ENCODE measurements at regions not wholly inside any gene's neighbourhood (a gene's known extent, or its start where the extent isn't known, plus 50 kb on each side); places are given as distances from the start of the nearest gene placed in this dataset.
"Not testable (repeated sequence)": the region's sequence is repeated elsewhere in the genome, so short reads cannot be mapped to it uniquely, and the experiment has no call there.

DNA sequence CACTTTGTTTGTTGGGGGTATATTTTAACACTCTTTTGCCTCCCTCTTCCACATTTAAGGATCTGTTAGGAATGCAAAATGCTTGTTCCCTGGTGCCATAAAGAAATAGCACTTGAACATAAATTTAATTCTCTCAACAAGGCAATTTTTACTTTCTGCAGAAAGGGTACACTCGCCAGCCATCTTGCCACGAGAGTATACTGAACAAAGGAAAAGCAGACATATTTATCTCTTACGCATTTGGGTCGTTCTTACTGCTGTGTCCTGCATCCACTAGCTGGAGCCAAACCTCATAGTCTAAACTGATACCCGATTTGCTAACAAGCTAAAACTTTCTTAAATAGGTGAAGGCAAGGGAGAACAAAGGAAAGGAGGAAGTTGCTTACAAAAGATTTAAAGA is 129.5 kb downstream of the B3GNT2 start:
- no peak for DNase-seq

DNA sequence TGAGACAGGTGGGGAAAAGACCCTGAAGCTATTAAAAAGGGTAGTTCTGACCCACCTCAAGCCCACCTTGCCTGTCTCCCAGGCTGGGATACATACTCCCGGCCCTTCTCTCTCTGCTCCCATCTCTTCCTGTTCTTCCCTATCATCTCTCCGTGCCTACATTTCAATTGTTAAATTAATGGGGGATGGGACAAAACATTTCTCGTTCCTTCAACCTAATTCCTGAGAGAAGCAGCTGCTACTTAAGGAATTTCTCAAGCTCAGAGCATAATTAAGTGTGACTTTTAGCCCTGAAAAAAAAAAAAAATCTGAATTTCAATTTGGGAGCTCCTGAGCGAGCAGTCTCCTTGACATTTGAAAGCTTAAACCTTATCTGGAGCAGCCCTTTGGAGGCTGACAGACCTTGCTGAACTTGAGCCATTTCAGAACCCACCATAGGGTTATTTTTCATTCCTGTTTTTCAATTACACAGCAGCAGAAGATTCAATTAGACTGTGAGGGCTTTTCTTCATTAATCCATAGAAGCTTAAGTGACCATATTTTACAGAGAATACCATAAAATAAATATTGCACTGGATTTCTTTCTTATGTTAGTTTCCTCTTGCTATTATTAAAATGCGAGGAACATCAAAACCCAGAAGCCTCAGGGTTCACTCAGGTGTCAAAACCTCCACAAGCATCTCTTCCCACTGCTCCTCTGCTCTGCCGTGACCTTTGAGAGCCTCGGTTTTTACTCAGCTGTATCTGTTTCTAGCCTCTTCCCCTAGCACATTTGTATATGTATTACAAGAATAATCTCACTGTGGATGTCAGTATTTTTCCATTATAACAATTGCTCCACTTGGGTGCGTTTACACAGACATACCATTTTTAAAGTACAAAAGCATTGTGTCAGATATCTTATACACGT is 125.7 kb downstream of the B3GNT2 start:
- DNase-seq: no peak

DNA sequence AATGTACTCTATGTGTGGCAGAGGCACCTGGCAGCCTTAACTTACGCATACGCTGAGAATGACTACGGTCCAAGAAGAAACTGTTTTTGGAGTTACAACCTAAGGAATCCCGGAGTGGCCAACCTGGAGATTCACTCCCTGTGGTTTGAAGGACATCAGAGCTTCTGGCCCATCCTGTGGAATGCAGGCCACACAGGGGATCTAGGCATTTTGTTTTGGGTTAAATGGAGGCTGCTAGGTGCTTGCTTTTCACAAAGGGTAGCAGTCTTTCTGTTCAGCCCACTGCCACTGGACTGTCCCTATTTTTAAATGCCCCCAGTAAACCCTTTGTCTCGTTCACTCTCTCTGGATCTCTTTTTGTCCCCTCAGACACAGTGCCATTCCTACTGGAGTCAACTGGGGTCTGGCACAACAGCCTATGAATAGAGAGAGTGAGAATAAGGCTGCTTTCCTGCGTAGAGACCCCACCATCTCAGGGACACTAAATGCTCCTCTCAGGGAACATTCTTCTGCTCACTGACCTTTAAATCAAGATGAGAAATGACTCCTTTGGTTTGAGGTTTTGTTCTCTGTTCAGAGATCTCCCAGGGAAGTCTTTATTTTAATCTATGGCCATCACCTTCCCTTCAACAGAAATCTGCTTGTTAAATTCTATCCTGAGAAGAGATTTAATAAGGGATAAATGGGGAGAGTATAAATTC is 124.9 kb downstream of the B3GNT2 start:
- no peak for DNase-seq

DNA sequence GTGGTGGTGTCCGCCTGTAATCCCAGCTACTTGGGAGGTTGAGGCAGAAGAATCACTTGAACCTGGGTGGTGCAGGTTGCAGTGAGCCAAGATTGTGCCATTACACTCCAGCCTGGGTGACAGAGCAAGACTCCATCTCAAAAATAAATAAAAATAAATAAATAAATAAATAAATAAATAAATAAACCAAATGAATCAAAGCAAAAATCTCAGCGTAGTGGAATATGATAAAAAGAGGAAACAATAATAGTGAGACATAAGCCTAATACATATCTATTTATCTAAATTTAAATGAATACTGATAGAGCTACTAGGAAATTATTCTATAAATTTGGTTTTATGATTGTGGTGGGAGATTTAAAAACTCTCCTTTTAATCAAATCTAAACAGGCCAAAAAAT is 124.2 kb downstream of the B3GNT2 start:
- not testable (repeated sequence) for DNase-seq

DNA sequence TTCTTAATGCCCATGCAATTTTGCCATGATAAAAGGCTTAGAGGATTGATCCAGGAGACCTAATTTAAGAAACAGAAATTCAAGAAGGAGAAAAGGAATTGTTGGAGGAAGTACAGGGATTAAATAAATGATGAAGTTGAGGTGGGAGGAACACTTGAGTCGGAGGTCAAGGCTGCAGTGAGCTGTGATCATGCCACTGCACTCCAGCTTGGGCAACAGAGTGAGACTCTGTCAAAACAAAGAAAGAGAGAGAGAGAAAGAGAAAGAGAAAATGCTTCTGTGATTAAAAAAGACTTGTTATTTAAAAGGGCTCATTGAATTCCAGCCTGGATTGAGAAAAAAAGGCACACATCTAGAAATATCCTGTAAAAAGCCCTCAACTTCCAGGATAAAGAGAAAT is 123.2 kb downstream of the B3GNT2 start:
- DNase-seq: no peak

DNA sequence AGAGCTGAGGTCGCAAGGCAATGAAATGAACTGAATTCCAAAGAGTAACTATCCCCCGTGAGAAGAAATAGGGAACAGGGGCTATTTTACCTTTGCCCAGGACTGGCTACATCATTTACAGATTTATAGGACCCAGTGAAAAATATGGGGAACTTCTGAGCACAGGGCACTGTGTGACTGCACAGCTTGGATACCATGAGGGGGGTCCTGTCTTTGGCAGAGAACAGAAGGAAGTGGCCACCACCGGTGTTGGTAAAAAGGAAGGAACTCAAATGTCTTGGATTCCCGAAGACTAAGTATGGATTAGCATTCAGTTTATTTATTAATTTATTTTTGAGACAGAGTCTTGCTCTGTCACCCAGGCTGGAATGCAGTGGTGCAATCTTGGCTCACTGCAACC is 119.6 kb downstream of the B3GNT2 start:
- DNase-seq: no peak

DNA sequence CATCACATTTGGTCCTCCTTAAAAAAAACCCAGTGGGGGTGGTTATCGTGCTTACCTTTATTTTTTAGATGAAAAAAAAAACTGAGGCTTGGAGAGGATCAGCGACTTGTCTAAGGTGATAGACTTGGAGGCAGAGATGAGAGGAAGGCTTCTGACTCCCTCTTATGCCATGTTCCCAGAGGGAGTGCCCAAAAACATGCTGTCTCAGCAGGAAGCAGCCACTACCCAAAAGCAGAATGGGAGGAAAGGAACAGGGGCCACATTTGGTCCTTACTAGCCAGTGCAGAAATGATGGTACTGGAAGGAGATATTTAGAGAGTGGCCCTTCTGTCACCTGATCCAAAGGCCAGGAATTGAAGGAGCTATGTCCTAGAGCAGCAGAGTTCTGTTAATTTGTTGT is 118.4 kb downstream of the B3GNT2 start:
- no peak for DNase-seq

DNA sequence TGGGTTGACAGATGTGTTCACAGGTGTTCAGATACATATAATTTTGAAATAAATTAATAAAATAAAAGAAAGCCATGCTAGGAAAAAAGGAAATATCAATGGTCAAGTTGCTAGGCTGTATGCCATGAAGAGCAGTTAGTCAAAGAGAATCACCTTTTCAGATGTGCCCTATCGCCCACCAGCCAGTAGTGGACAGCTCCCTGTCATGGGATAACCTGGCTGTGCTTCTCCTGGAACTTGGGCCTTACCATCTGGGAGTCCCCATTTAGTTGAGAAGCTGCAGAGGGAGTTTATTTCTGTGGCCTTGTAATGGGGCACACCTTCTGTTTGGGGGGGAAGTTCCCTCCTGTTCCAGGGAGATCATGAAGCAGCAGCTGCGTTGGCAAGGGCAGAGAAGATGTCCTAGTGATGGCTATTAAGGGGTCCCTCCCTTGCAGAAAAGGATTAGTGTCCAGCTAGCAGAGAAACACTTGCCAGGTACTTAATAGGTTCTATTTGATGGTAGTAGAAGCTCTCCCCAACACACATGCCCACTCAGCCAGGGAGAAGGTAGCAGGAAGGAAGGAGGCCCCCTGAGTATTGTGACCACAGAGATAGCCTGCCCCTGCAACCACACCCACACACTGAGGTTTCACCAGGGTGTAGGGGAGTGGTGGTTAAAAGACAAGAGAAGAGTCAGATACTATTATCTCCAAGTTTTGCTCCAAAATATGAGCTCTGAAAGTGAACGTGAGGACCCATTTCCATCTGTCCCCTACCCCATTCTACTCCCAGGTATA is 117.7 kb downstream of the B3GNT2 start:
- no peak for DNase-seq

DNA sequence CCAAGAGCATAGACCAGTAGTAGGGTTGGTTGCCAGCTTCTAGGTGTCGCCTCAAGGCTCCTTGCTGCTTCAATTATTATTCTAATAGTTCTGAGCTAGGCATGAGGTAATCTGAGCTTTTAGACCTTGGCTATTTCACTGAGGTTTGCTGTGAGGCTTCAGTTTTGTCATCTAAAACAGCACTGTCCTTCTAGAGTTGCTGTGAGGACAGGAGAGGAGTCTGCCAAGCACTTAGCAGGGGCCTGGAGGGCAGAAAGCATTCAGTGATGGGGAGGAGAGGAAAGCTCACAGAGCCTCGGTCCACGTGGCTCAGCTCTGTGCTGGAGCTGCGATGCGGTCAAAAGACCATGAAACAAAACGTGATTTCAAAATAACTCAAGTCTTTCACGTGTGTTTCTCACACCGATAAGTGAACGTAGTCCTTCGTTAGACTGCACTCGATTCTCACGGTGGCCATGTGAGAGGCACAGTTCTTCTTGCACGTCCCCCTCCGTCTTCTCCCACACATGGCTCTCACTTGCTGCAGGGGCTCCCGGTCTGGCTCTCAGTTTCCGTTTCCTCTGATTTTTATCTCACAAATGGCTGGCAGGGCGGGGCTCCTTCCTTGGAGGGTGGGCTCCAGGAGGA is 113.7 kb downstream of the B3GNT2 start:
- no peak for DNase-seq

DNA sequence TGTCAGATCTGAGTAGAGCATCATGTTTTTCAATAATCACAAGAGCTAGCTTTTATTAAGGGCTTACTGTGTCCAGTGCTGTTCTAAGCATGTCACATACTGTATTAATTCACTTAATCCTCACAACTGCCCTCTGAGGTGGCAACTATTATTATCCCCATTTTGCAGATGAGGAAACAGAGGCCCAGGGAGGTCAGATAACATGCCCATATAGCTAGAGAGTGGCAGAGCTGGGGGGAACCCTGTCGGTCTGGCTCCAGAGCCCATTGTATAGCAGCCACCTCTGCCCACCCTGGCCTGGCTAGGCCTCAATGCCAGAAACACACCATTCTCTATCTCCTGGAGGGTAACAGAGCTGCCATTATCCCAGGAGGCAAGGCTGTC is 113.2 kb downstream of the B3GNT2 start:
- DNase-seq: no peak

DNA sequence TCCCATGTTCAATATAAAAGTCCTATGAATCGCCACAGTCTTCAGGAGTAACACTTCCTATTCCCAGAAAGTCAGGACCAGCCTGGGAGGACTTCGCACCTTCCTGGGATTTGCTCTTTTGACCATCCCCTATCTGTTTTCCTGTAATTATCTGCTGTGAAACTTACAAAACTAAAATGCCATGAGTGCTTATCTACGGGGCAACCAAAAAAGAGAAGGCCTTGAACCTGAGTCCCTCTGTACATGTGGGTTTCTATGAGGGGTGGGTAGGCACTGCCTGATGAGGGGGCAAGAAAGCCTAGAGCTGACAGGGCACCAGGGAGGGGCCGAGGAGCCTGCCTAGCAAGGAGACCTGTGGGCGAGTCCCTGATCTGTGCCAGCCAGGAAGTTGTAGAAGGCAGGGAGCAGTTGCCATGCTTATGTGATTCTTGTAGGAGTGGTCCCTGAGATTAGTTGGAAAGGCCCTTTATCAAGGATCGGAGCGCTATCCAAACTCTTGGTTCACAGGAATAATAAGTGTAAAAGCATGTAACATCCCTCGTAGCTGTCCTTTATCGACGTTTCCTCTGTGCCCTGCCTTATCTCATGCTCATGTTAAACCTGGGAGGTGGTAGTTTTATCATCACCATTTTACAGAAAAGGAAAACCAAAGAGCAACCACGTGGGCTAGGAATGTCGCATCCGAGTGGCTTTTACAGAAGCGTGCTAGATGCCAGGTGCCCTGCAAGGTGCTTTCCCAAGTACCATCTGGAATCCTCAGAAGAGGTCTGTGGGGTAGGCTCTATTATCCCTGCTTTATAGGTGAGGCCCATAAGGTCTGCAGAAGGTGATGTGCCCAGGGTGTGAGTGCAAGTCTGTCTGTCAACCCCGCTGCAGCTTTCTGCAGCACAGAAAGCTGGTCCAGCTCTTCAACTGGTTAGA is 111.8 kb downstream of the B3GNT2 start:
- no peak for DNase-seq

DNA sequence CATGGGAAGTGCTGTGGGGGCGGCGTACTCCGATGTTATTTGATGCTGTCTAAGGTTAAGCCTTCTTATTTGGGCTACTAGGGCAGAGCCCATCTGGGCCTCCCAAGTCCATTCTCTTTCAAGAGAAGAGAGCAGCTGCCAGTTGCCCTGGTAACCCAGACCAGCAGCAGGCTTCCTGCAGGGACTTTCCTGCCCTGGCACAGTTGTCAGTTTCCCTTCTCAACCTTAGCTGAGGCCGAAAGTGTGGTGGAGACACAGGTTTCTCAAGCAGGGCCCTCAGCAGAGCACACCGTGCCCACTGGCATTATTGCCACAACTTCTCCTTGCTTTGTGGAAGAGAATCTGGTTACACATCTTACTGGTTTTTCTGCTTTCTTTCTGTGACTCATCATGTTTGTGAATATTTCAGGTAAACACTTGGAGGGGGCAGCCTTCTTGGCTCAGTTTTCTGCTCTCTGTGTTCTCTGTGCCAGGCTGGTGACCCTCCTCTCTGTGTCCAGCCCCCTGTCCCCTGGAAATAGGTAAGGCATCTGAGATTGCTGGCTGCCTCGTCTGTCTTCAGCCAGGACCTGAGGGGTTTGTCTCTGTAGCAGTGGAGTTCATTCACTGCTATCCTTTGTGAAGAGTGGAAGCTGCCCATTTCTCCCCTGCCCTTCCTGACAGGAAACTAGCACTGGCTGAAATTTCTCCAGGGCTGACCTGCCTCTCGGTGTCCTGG is 111.0 kb downstream of the B3GNT2 start:
- peak; percentile 43 to 73 for DNase-seq

DNA sequence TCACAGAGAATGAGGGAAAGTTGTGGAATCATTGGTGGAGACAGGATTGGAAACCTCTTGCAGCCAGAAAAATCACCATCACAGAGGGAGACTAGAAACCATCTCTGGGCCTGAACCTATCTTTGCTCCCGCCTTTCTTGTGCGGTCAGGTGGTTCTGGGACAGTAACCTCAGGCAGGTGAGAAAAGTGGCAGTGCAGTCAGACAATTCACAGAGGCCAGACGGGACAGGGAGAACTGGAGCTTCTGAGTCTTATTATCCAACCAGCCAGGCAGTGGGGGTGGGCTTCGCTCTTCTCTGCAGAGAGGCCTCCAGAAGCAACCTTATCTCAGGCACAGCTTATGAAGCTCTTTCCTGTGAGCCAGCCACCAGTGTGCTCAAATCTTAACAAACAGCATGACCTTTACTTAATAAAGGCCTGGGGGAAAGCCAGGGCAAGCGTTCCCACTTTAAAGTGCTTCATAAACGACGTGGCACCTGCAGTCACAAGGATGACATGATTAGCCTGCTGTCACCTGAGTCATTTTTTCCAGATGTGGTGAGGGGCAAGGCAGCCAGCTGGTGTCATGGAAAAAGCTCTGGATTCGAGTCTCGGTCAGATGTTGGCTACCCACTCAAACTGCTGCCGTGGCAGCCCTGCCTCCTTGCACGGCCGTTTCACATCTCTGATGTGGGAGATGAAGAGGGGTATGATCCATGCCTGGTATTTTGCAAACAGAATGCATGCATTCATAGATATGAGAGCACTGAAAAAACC is 109.7 kb downstream of the B3GNT2 start:
- peak in 1 of 2 experiments; percentile 37 for DNase-seq

DNA sequence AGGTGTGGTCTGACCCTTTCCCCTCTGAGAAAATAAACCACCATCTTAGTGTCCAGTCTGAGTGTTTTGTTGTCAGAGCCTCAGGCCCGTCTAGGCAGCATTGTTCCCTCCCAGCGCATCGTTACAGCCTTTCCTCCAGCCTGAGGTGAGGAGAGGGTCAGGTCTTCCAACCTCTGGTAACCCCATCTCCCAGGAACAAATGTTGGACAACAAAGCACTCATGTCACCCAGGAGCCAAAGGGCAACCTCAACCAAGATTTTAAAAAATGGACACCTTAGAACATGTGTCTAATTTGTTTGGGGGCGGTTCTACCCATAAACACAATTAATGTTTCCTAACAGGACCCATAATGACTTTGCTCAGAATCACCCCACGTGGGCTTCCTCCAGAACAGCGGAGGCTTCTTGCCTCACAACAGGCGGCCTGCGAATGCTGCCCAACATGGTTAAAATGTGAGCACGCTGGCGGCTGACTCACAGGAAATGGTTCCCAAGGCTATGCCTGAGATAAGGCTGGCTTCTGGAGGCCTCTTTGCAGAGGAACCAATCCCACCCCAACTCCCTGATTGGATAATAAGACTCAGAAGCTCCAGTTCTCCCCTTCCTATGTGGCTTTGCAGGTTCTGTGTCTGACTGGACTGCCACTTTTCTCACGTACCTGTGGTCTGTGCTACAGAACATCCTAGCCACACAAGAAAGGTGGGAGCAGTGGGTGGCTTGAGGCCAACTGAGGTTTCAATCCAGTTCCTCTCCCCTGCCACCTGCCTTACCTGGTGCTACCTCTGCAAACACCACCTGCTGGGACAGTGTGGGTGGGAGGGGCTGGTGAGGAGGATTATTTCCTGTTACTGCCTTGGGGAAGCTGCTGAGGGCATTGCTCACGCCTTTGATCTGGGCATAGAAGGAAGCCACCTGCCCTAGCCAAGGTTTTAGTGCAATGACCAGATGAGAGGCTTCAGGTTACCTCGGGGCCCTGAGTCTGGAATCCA is 108.8 kb downstream of the B3GNT2 start:
- peak; percentile 56 to 79 for DNase-seq

DNA sequence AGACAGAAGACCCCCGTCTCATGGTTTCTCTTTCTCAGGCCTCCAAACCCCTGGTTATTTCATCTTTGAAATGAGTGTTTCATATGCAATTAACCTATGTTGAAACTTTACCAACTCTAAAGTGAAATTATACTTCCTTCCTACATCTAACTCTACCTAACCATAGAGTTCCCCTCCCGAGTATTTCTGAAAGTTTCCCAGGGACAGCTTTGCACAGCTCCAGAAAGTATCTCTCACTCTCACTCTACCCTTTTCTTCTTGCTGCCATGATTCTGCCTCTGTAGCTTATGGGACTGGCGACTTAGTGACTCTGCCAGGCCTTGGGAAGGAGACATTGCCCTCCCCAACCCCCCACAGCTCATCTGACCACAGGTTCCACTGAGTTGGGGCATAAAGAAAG is 107.9 kb downstream of the B3GNT2 start:
- DNase-seq: no peak

DNA sequence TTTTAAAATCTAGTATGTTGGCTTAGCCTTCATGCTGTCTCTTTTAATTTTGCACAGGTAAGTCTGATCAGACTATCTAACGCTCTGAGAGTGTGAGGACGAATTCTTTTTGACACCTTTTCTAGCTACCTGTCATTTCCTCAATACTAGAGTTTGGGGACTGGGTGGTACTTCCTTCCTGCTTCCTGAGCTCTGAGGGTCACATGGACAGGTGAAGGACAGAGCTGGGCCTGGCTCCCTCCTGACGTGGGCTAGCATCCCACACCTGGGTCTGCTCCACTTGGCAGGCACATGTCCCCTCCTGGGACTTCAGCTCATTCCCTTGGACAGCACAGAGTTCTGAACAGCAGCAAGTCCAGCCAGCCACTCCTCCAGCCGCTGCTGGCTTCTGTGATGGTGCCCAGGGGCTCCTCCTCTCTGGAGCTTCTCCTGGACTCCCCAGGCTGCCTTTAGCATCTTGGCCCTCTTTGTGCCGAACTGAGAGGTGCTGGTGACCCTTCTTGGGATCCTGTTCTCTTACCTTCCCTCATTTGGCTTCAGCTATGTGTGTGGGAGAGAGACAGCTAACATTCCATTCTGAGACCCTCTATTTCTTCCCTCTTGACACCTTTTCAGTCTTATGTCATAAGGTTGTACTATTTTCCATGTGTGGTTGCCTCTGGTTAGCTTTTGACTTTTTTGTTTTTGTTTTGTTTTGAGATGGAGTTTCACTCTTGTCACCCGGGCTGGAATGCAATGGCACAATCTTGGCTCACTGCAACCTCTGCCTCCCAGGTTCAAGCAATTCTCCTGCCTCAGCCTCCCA is 106.9 kb downstream of the B3GNT2 start:
- no peak for DNase-seq

DNA sequence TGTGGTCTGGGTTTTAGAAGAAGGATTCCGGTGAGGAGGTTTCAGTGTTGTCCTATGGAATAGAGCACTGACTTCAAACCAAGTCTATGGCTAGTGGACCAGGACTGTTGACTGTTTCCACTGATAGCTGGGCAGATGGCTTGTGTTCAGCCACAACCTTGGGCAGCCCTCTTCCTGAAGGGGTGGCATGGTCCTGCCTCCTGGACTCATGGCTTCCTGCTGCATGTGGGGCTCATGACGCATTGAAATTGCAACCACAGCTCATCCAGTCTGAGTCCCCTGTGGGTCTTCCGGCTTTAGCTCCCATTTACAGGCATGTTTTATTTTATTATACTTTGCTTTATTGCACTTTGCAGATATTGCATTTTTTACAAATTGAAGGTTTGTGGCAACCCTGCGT is 105.0 kb downstream of the B3GNT2 start:
- DNase-seq: no peak

DNA sequence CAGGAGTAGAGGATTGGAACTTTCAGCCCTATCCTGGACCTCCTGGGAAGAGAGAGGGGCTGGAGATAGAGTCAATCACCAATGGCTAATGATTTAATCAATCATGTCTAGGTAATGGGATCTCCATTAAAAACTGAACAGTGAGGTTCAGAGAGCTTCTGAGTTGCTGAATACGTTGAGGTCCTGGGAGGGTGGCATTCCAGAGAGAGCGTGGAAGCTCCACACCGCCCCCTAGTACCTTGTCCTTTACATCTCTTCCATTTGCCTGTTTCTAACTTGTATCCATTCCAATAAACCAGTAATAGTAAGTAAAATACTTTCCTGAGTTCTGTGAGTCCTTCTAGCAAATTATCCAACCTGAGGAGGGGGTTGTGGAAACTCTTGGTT is 101.7 kb downstream of the B3GNT2 start:
- no peak for DNase-seq
